ENCODE measurements at regions not wholly inside any gene's neighbourhood (a gene's known extent, or its start where the extent isn't known, plus 50 kb on each side); places are given as distances from the start of the nearest gene placed in this dataset.

DNA sequence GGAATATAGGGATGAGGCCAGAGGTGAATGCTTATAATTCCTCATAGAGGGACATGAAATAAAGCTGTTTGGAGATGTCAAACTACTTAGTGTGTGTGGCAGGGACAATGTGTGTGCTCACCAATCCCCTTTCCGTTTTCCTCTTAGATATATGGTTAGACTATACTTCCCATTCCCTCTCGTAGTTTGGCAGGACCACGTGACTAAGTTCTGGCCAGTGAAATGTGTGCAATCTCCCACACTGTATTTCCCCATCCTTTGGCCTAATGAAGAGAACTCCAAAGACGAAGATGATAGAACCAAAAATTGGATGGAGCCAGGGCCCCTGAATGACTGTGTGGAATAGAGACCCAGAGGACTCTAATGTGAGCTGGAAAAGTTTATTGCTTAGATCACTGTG, 233.4 kb upstream of the KLF4 start:
- no peak overlapping the region for H3T11ph ChIP-seq (ENCODE audit: low read length)
- H3K9ac ChIP-seq (ENCODE audit: extremely low read depth, insufficient read length, low read length) = no peak overlapping the region
- no peaks in the 10 kb centered on the region for H3K27me3 ChIP-seq (ENCODE audit: insufficient read depth, low read length)
- no peaks in the 10 kb centered on the region for H3K79me2 ChIP-seq (ENCODE audit: insufficient read depth, low read length)
- Mint-ChIP-seq H3K4me3 (no peak overlapping the region), H3K4me1 (peaks cover 4% of the 10 kb centered on the region in 2 experiments; a peak in 2 of 4 replicates), H3K9me3 (no peaks in the 10 kb centered on the region), H3K36me3 (ENCODE audit: insufficient read depth in 1 of 3, low read depth in 3 of 3) (no peaks in the 10 kb centered on the region; a peak in 1 of 7 replicates), H3K27me3 (ENCODE audit: low read depth) (no peaks in the 10 kb centered on the region; the same call in 1 of the 2 replicates), H3K27ac (no peak overlapping the region)
- H2AK5ac ChIP-seq (ENCODE audit: insufficient read length, low read length) = no peak overlapping the region
- H2BK20ac ChIP-seq (ENCODE audit: low read depth, low read length, poor library complexity, severe bottlenecking) = no peak overlapping the region
- H3K23me2 ChIP-seq (ENCODE audit: insufficient read length, low read depth, low read length, poor library complexity, severe bottlenecking) = no peaks in the 10 kb centered on the region
- no peak overlapping the region for H2BK15ac ChIP-seq (ENCODE audit: low read depth, low read length)
- no peak overlapping the region for H3K23ac ChIP-seq (ENCODE audit: insufficient read length, low read depth, low read length)
- no CpG with 5 or more reads among the region's 4 CpGs for WGBS (ENCODE audit: extremely low coverage, insufficient read length, low lambda C conversion rate)
- no peak overlapping the region for H3K4ac ChIP-seq (ENCODE audit: low read depth, low read length)
- H2AFZ ChIP-seq (ENCODE audit: low read length) = no peak overlapping the region
- no peak overlapping the region for H3K56ac ChIP-seq (ENCODE audit: insufficient read length, low read depth, low read length)
- no peaks in the 10 kb centered on the region for H3K79me1 ChIP-seq (ENCODE audit: insufficient read depth, low read depth, low read length, poor library complexity, severe bottlenecking)
- H4K5ac ChIP-seq (ENCODE audit: insufficient read length, low read depth, low read length) = no peak overlapping the region
- H3K18ac ChIP-seq (ENCODE audit: insufficient read length, low read depth, low read length) = no peak overlapping the region
- H3K4me1 ChIP-seq (ENCODE audit: insufficient read depth, low read length) = no peaks in the 10 kb centered on the region
- no peak overlapping the region for H2BK5ac ChIP-seq (ENCODE audit: insufficient read length, low read length)
- no peak overlapping the region for H2BK120ac ChIP-seq (ENCODE audit: low read depth, low read length, poor library complexity, severe bottlenecking)
- H3K27ac ChIP-seq (ENCODE audit: insufficient read length, low read depth, low read length) = no peak overlapping the region
- no peak overlapping the region for H3K14ac ChIP-seq (ENCODE audit: insufficient read depth, low read length)
- no peaks in the 10 kb centered on the region for H4K20me1 ChIP-seq (ENCODE audit: control insufficient read depth, insufficient read depth, insufficient read length)
- DNase-seq = no peak
- H4K8ac ChIP-seq (replicated peaks; ENCODE audit: insufficient read length, low read depth, low read length) = no peak overlapping the region
- no peak overlapping the region for H2BK12ac ChIP-seq (ENCODE audit: insufficient read length, low read depth, low read length)
- no peaks in the 10 kb centered on the region for H3K9me3 ChIP-seq (ENCODE audit: control insufficient read depth, low read depth, low read length)
- H3K4me2 ChIP-seq (ENCODE audit: insufficient read depth, insufficient read length, low read length) = no peak overlapping the region
- TF ChIP-seq, protein P1, sequence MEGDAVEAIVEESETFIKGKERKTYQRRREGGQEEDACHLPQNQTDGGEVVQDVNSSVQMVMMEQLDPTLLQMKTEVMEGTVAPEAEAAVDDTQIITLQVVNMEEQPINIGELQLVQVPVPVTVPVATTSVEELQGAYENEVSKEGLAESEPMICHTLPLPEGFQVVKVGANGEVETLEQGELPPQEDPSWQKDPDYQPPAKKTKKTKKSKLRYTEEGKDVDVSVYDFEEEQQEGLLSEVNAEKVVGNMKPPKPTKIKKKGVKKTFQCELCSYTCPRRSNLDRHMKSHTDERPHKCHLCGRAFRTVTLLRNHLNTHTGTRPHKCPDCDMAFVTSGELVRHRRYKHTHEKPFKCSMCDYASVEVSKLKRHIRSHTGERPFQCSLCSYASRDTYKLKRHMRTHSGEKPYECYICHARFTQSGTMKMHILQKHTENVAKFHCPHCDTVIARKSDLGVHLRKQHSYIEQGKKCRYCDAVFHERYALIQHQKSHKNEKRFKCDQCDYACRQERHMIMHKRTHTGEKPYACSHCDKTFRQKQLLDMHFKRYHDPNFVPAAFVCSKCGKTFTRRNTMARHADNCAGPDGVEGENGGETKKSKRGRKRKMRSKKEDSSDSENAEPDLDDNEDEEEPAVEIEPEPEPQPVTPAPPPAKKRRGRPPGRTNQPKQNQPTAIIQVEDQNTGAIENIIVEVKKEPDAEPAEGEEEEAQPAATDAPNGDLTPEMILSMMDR (conservative IDR thresholded peaks at IDR 0.05) = no peak
- no peak overlapping the region for H4K91ac ChIP-seq (ENCODE audit: insufficient read length, low read depth, low read length)
